ENCODE measurements at regions not wholly inside any gene's neighbourhood (a gene's known extent, or its start where the extent isn't known, plus 50 kb on each side); places are given as distances from the start of the nearest gene placed in this dataset.

GRCh38 chr10:8913720-8914119 lies 859.2 kb downstream of the GATA3 start:
- DNase-seq (ENCODE audit: low spot score) = no peak
- no peak overlapping the region for H3K27ac ChIP-seq
- no peak overlapping the region for H3K4me3 ChIP-seq
- H3K4me1 ChIP-seq = no peaks in the 10 kb centered on the region
- H3K9me3 ChIP-seq = no peaks in the 10 kb centered on the region
- TF ChIP-seq CTCF (IDR thresholded peaks at IDR 0.05) = no peak
- no peaks in the 10 kb centered on the region for H3K36me3 ChIP-seq
- H3K27me3 ChIP-seq = no peaks in the 10 kb centered on the region

- TF ChIP-seq CTCF (IDR thresholded peaks at IDR 0.05) = no peak
- Histone ChIP-seq H3K27me3 (no peaks in the 10 kb centered on the region), H3K4me3 (no peak overlapping the region), H3K4me1 (no peaks in the 10 kb centered on the region), H3K36me3 (no peaks in the 10 kb centered on the region), H3K9me3 (no peaks in the 10 kb centered on the region), H3K27ac (no peak overlapping the region)
- no peak for DNase-seq (ENCODE audit: low spot score)
These were observed 864.8 kb downstream of the GATA3 start for GRCh38 chr10:8919280-8919679.

GRCh38 chr10:8921568-8921967 lies 867.1 kb downstream of the GATA3 start:
- no peak overlapping the region for H3K4me3 ChIP-seq
- no peaks in the 10 kb centered on the region for H3K9me3 ChIP-seq
- H3K27me3 ChIP-seq = no peaks in the 10 kb centered on the region
- DNase-seq (ENCODE audit: low spot score) = no peak
- no peak for TF ChIP-seq CTCF (IDR thresholded peaks at IDR 0.05)
- H3K27ac ChIP-seq = no peak overlapping the region
- no peaks in the 10 kb centered on the region for H3K36me3 ChIP-seq
- H3K4me1 ChIP-seq = no peaks in the 10 kb centered on the region

- no peak for DNase-seq (ENCODE audit: low spot score)
- no peaks in the 10 kb centered on the region for H3K4me1 ChIP-seq
- no peak for TF ChIP-seq CTCF (IDR thresholded peaks at IDR 0.05)
- no peak overlapping the region for H3K27ac ChIP-seq
- H3K4me3 ChIP-seq = no peak overlapping the region
- no peaks in the 10 kb centered on the region for H3K27me3 ChIP-seq
- no peaks in the 10 kb centered on the region for H3K36me3 ChIP-seq
- no peaks in the 10 kb centered on the region for H3K9me3 ChIP-seq
These were observed 868.6 kb downstream of the GATA3 start for GRCh38 chr10:8923096-8923495.

- no peak overlapping the region for H3K4me3 ChIP-seq
- H3K9me3 ChIP-seq = no peaks in the 10 kb centered on the region
- no peak for TF ChIP-seq CTCF (IDR thresholded peaks at IDR 0.05)
- H3K4me1 ChIP-seq = no peaks in the 10 kb centered on the region
- no peak overlapping the region for H3K27ac ChIP-seq
- no peak for DNase-seq (ENCODE audit: low spot score)
- no peaks in the 10 kb centered on the region for H3K36me3 ChIP-seq
- H3K27me3 ChIP-seq = no peaks in the 10 kb centered on the region
These were observed 873.2 kb downstream of the GATA3 start for GRCh38 chr10:8927705-8928104.

GRCh38 chr10:8946451-8946850 lies 892.0 kb downstream of the GATA3 start:
- no peak for DNase-seq (ENCODE audit: low spot score)
- no peak for TF ChIP-seq CTCF (IDR thresholded peaks at IDR 0.05)

More at GRCh38 chr10:8946451-8946850, 892.0 kb downstream of the GATA3 start:
- Histone ChIP-seq H3K36me3 (no peaks in the 10 kb centered on the region), H3K9me3 (no peaks in the 10 kb centered on the region), H3K4me1 (no peaks in the 10 kb centered on the region), H3K4me3 (no peak overlapping the region), H3K27me3 (no peaks in the 10 kb centered on the region), H3K27ac (no peak overlapping the region)

All from right atrium auricular region (tissue), 2 donors.